ENCODE measurements at regions not wholly inside any gene's neighbourhood (a gene's known extent, or its start where the extent isn't known, plus 50 kb on each side); places are given as distances from the start of the nearest gene placed in this dataset.

DNA sequence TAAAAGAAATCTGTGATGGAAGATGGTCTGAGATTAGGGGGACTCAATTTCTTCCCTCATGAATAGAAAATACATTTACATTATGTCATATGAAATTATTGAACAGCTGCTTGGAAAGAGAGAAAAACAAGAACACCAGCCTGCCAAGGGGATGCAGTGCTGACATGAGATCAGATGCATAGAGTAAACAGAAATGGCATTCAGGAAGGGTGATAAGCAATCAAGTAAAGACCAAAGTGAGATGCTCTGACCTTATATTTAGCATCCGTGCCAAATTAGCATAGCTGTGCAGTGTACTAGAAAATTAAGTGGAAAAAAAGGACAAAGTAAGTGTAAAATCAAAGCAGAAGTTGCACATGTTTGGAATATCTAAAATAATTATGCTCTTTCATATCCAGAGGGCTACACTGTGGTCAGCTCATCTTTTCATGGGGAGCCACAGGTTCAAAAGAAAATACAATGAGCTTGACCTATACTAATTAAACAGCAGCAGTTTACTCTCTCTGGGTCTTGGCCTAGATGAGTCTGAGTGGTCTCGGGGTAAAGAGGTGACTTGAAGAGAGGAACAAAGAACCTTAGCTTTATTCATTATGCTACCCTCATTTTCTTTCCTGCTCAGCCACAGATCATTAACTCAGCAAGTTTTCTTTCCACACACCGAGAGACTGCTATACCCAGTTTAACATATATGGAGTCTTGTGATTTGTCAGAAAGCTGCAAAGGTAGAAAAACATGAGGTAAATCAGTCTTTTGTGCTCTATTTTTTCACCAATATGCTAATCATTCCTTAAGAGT is 359.4 kb upstream of the FOXG1 start:
- DNase-seq (ENCODE audit: low read depth): no peak

DNA sequence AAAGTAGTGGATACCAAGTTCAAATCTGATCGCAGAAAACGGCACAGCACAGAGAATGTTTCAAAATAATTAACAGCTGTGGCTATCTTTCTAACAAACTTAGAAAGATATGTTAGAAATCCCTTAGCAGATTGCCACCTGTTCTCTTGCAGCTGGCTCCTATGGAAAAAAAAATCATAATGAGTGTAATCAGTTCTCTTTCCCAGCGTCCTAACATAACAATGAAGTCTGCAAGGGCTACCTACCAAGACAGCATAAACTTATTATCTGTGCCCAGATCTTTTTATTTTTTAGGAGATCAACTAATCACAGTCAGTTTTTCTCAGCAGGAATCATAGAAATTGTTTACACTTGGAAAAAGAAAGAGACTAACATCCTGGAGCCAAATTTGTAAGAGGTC is 358.6 kb upstream of the FOXG1 start:
- peak; percentile 40 for DNase-seq (ENCODE audit: low read depth)

DNA sequence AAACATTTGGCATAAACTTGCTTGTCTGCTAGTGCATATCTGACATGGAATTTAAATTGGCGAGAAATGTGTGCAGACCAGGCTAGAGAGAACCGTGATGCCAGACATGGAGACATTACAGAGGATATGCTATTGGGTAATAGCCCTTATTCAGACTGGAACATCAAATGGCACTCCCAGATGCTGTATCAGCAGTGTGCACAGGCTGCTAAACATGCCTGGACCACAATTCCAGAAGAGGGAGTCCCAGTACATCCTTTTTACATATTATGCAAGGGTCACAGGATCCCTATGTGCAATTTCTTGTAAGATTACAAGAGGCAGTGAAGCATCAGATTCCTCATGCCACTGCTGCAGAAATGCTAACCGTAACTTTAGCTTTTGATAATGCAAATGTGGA is 354.5 kb upstream of the FOXG1 start:
- DNase-seq (ENCODE audit: low read depth): peak; percentile 20

DNA sequence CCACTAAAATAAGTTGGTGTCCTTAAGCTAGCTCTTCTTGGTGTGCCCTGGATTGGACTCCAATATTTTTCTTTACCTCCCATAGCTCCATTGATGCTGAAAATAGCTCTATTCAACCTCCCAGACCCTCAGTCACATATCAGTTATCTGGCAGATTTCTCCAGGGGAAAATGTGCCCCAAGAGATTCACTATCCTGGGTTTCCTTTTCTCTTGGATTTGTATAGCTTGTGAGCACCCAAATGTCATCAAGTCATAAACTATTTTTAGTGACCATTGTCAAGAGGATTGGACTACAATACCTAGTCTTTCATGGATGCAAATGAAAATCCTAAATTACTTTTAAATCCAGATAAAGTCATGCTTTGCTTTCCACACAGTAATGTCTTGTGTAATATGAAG is 339.6 kb upstream of the FOXG1 start:
- no peak for DNase-seq (ENCODE audit: low read depth)

DNA sequence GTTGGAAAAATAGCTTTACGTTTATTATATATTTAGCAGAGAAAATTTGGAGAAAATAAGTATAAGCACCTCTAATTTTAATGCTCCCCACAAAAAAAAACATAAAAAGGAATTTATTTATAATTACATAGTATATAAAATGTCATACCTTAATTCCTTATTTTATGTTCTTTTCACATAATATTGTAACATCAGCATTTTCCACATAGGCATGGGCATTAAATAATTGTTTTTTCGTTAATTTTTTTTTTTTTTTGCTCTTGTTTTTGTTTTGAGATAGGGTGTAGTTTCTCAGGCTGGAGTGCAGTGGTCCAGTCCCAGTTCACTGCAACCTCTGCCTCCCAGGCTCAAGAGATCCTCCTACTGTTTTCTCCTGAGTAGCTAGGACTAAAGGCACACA is 329.8 kb upstream of the FOXG1 start:
- no peak for DNase-seq (ENCODE audit: low read depth)

DNA sequence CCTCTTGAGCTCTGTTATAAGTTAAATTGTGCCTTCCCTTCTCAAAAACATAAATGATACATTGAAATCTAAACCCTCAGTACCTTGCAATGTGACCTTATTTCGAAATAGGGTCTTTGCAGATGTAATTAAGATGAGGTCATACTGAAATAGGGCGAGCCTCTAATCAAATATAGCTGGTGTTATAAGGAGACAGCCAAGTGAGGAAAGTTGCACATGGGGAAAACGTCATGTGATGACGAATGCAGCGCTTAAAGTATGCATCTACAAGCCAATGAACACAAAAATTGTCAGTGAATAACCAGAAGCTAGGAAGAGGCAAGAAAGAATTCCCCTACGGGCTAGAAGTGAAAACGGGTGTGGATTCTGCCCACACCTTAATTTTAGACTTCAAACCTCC is 305.2 kb upstream of the FOXG1 start:
- no peak for DNase-seq (ENCODE audit: low read depth)

DNA sequence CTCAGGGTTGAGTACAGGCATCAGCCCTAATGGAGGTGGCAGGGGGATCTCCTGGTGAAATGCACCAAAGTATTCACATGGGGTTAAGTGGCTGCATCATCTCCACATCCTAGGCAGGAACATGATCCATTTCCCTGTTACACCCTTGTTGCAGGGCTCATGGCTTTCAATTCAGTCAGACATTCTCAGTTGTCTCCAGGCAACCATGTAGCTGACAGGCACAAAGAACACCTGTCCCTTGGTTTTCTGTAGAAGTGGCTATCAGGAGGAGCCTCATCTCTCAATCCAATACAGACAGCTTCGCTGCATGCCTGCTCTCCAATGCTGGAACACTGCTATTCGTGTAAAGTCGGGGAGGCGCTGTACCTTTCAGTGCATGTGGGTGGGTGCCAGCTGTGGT is 299.0 kb upstream of the FOXG1 start:
- DNase-seq (ENCODE audit: low read depth): peak; percentile 77

DNA sequence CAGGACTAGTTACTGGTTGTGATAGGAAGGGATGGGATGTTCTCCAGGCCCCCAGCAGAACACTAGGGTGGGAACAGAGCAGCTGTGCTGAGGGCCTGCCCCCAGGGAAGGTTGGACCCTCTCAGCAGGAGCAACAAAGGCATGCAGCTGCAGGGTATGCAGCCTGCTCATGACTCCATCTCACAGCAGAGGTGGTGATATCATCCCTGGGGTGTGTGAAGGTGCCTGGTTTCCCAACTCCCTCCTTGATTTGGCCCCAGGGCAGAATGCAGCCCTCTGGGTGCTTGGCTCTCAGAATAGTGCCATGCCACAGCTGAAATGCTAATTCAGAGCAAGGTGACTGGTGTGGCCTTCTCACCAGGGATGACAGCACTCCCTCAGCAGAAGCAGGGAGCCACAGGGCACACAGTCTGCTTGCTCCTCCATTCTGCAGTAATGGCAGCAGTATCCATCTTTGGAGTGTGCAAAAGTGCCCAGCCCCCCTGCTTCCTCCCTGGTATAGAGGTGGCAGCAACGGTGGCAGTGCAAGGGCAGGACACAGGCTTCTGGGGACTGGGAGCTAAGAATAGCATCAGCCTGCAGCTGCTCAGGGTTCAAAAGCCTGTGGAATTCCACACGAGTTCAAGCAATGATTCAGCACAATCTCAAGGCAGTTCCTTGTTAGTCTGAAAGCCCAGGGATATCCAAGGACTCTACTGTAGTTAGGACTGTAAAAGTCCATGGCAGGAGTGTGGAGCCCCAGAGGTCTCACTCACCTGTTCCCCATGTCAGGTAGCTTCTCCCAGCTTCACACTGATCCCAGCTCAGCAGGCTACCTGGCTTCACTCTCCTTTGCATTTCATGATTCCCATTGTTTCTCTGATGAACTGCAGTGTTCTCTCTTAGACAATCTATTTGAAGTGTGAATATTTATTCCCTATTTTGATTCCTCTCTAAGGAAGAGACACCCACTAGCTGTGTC is 298.1 kb upstream of the FOXG1 start:
- peak; percentile 75 for DNase-seq (ENCODE audit: low read depth)

DNA sequence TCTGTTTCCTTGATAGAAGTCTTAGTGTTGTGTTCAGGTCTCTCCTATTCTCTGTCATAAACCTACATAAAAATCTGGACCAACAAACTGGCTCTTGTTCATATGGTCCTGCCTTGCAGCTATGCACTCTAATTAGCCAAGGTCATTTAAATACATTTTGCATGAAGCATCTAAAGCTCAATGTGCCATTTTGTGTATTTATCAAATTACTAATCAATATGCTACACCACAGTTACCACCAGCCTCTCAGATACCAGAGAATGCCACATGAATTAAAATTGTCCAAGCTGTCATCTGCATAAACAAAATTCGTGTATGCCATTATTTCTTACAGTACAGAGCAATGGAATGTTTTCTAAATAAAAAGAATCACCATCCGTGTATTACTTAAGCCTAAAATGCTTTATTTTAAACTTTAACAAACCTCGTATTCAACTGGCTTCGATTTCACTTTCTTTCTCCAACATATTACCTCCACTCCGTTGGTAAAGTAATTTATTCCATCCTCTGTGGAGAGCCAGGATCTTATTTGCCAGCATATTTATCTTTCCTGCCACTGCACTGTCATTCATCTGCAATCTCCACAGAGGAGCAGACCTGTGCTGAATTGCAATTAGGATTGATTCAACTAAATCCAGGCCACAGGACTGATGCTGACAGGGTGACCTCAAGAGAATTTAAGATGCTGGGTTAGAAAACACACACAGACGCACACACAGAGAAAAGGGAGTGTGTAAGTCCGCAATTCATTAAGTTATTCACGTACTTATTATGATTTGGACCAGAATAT is 284.1 kb upstream of the FOXG1 start:
- DNase-seq (ENCODE audit: low read depth): no peak

DNA sequence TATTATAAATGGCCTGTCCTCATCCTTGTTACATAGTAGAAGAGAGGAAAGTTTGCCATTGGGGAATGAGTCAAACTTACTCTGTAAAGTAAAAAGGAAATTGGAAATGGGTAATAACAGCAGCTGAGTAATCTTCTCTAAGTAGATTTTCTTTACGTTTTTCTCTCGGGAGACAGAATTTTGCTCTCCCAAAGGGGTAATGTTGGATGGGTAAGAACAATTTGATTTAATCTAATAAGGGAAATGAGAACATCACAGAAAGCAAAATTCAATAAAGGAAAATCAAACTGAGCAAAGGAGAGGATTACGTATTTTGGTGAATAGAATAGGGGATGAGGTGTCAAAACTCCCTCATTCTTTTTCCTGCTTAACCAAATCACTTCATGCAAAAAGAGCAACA is 283.1 kb upstream of the FOXG1 start:
- DNase-seq (ENCODE audit: low read depth): no peak

DNA sequence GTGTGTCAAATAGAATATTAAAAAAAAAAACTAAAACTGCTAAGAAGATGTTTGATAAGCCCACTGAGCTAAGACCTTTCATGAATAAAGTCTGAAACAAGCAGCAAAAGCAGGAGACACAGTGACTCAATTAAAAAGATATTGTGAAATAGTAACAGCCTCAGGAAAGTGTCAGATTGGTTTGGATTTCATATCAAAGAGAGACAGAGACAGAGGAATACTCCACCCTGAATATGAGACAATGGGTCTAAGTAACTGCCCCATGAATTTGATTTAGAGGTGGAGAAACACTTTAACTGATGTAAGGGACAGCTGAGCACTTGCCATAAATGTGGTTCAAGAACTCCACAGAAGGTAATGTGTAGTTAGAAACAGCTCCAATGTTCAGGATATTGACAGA is 277.9 kb upstream of the FOXG1 start:
- DNase-seq (ENCODE audit: low read depth): no peak

DNA sequence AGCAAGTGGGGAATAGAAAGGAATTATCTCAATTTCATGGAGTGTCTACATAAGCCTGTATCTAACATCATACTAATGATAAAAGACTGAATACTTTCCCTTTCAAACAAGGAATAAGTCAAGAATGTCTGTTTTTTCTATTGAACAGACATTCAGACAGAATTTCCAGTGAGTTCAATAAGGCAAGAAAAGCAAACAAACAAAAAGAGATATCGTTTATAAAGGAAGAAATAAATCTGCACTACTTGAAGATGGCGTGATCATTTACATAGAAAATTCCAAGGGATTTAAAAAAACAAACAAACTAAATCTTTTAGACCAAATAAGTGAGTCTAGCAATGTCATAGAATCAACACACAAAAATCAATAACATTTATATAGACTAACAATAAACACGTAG is 273.1 kb upstream of the FOXG1 start:
- DNase-seq (ENCODE audit: low read depth): no peak

DNA sequence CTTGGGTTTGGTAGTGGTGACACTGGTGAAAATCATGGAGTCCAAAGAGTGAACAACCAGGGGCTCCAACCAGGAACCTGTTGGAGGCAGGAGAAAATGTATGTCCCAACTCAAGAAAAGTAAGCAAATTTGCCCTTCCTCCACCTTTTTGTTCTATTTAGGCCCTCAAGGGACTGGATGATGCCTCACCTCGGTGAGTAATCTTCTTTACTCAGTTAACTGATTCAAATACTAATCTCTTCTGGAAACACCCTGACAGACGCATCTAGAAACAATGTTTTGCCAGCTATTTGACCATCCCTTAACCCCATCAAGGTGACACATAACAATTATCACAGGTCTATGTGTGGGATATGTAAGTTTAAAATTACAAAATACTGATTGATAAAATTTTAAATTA is 272.4 kb upstream of the FOXG1 start:
- DNase-seq (ENCODE audit: low read depth): no peak

DNA sequence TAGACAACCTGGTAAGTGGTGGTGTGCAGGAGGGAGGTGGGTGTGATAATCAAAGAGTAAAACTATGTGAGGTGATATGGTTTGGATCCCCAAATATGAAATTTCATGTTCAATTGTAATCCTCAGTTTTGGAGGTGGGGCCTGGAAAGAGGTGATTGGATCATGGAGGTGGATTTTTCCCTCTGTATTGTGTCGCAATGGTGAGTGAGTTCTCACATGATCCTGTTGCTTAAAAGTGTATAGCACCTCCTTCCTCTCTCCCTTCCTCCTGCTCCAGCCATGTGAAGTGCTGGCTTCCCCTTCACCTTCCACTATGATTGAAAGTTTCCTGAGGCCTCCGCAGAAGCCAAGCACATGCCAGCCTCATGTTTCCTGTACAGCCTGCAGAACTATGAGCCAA is 270.2 kb upstream of the FOXG1 start:
- DNase-seq (ENCODE audit: low read depth): no peak

DNA sequence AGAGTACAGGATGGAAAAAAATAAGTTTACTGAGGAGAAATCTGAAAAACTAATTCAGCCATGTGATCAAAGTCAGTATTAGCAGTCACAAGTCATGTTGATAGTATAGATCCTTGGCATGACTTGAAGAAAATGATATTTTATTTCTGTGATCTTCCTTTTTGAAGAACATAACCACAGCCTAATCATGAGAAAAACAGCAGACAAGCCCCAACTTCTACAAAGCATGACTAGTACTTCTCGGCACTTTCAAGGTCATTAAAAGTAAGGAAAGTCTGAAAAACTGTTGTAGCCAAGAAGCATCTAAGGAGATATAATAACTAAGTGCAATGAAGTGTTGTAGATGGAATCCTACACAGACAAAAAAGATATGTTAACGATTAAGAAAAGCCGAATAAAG is 264.1 kb upstream of the FOXG1 start:
- no peak for DNase-seq (ENCODE audit: low read depth)

DNA sequence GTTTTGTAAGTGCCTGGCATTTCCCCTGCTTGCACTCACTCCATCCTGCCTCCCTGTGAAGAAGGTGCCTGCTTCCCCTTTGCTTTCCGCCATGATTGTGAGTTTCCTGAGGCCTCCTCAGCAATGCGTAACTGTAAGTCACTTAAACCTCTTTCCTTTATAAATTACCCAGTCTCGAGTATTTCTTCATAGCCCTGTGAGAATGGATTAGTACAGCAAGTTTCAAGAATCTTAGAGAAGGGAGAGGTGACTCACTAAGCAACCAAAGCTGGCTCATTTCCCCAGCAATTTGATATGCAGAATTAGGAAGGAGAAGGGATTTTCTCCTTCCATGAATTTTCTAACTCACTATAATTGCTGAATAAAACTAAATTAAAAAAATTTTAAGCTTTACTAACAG is 251.0 kb upstream of the FOXG1 start:
- peak; percentile 62 for DNase-seq (ENCODE audit: low read depth)

DNA sequence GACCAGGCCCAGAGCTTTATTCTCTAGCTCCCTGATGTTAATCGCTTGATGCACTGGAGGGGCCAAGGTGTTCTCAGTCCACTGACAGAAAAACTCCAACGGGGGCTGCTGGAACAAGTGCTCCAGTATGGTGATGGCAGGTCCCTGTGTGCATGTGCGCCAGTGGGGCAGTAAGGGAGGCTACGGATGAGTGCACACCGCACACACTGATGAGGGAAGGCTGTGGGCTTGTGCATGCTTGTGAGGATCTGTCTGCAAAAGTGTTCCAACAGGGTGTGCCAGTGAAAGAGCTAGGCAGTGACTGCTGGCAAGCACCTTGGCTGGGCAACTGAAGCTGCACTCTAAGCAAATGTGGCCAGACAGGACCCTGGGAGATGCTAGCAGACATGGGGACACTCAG is 229.7 kb upstream of the FOXG1 start:
- DNase-seq (ENCODE audit: low read depth): no peak

DNA sequence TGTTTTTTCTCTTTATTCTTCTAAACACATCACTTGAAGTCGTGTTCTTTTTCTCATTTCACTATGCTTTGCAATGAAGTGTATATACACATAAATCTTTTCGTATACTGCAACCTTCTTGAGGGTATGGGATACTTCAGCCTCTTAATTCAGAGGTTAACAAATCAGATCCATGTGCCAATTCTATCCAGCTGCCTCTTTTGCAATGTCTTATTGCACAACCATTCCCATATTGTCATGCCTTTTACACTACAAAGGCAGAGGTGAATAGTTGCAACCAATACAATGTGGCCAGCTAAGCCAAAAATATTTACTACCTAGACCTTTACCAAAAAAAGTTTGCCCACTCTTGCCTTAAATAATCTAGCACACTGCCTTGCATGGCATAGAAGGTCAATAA is 224.5 kb upstream of the FOXG1 start:
- DNase-seq (ENCODE audit: low read depth): peak; percentile 9

DNA sequence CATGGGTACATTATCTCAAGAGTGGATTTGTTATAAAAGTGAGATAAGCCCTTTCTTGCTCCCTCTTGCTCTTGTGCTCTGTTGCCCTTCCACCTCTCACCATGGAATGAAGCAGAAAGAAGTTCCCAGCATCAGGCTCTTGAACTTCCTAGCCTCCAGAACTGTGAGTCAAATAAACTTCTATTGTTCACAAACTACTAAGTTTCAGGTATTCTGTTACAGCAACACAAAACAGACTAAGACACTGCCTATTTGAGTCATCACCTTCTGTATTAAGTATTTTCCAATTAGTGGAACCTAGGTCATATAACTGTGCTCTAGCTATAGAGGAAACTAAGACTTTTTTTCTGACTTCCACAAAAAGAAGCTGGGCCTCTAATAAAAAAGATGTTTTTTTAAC is 201.2 kb upstream of the FOXG1 start:
- DNase-seq (ENCODE audit: low read depth): no peak

DNA sequence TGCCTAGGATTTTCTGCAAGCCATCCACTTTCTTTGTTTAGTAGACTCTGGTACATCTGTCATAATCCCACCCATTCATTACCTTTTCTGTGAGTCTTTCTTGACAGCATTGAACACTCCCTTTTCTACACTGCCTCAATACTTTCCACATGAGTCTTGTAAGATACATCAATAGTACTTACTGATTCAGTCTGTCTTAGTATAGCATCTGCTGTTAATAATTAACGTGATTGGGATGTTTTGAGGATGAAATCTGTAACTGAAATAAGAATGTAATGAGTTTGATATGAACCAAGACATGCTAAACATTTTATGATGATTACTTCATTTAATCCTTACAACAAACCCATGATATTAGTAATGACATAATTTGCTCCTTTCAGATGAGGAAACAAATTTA is 196.2 kb upstream of the FOXG1 start:
- no peak for DNase-seq (ENCODE audit: low read depth)

DNA sequence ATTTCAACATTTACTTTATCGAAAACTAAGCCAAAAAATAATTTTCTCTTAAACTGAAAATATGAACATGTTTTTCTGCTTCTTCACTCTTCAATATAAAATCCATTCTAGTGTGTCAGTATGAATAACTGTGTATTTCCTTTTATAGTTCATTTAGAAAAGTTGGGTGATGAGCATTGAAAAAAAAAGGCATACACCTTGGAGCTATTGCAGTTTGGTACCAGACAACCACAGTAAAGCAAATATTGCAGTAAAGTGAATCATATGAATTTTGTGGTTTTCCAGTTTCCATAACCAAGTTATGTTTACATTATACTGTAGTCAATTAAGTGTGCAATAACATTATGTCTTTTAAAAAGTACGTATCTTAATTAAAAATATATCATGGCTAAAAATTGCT is 195.0 kb upstream of the FOXG1 start:
- no peak for DNase-seq (ENCODE audit: low read depth)

DNA sequence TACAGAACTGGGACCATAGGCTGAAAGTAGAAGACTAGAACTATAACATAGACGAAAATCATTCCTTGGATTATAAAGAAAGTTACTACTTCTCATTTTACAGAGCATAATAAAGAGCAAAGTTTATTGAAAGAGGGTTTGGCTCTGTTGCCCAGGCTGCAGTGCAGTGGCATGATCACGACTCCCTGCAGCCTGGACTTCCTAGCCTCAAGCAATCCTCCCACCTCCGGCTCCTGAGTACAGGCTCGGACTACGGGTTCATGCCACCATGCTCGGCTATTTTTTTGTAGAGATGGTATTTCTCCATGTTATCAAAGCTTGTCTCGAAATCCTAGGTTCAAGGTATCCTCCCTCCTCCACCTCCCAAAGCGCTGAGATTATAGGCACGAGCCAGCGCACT is 190.1 kb upstream of the FOXG1 start:
- DNase-seq (ENCODE audit: low read depth): no peak
